ENCODE measurements at regions not wholly inside any gene's neighbourhood (a gene's known extent, or its start where the extent isn't known, plus 50 kb on each side); places are given as distances from the start of the nearest gene placed in this dataset.

- TF ChIP-seq ZNF26 (tag by site-specific recombination; IDR thresholded peaks at IDR 0.05) (no peak), ZFHX2 (tag by site-specific recombination; conservative IDR thresholded peaks at IDR 0.05) (no peak), HOXD13 (CRISPR knock-in tag; IDR thresholded peaks at IDR 0.05; ENCODE audit: borderline replicate concordance) (no peak), ZSCAN5A (tag by site-specific recombination; IDR thresholded peaks at IDR 0.05) (no peak), ZSCAN16 (tag by site-specific recombination; IDR thresholded peaks at IDR 0.05) (no peak), ZNF654 (tag by site-specific recombination; IDR thresholded peaks at IDR 0.05; ENCODE audit: low read depth) (no peak), KLF10 (tag by site-specific recombination; IDR thresholded peaks at IDR 0.05) (no peak)
Measured at GRCh38 chr1:166552706-166553105, 286.6 kb upstream of the POGK start (continued).

GRCh38 chr1:166570954-166571353 lies 268.3 kb upstream of the POGK start:
- no peak for TF ChIP-seq ZNF26 (tag by site-specific recombination; IDR thresholded peaks at IDR 0.05)
- TF ChIP-seq PRDM2 (tag by site-specific recombination; IDR thresholded peaks at IDR 0.05; ENCODE audit: borderline replicate concordance), result no peak
- CTCF ChIA-PET, result no interaction called here

GRCh38 chr1:166573199-166573598 lies 266.1 kb upstream of the POGK start:
- ChIA-PET POLR2A (no interaction called here), CTCF (no interaction called here)
- Histone ChIP-seq H3K27ac (ENCODE audit: extremely low read depth, low read depth, low read length) (no peak overlapping the region), H3K4me3 (ENCODE audit: low read depth, low read length) (no peak overlapping the region), H3K4me1 (ENCODE audit: control insufficient read depth, insufficient read depth, low read length) (no peaks in the 10 kb centered on the region), H3K9me3 (ENCODE audit: control insufficient read depth, insufficient read depth, low read depth, low read length) (no peaks in the 10 kb centered on the region), H3K36me3 (ENCODE audit: control insufficient read depth in 2 of 2, insufficient read depth in 1 of 2, low read length in 2 of 2) (no peaks in the 10 kb centered on the region)
- TF ChIP-seq ZNF433 (tag by site-specific recombination; IDR thresholded peaks at IDR 0.05; ENCODE audit: low read depth) (no peak), KLF8 (tag by site-specific recombination; IDR thresholded peaks at IDR 0.05) (no peak), ZNF677 (tag by site-specific recombination; IDR thresholded peaks at IDR 0.05) (no peak), SP3 (tag by site-specific recombination; IDR thresholded peaks at IDR 0.05) (no peak), ZNF10 (tag by site-specific recombination; IDR thresholded peaks at IDR 0.05) (no peak), ZNF155 (tag by site-specific recombination; IDR thresholded peaks at IDR 0.05) (no peak), ZNF211 (tag by site-specific recombination; IDR thresholded peaks at IDR 0.05; ENCODE audit: low read depth) (no peak), SP7 (tag by site-specific recombination; IDR thresholded peaks at IDR 0.05) (no peak), ZNF23 (tag by site-specific recombination; IDR thresholded peaks at IDR 0.05; ENCODE audit: borderline replicate concordance) (no peak), SALL2 (tag by site-specific recombination; IDR thresholded peaks at IDR 0.05; ENCODE audit: borderline replicate concordance) (no peak), ZNF473 (tag by site-specific recombination; IDR thresholded peaks at IDR 0.05) (no peak), ZNF148 (tag by site-specific recombination; IDR thresholded peaks at IDR 0.05; ENCODE audit: borderline replicate concordance) (no peak), FEZF1 (tag by site-specific recombination; IDR thresholded peaks at IDR 0.05) (no peak), ZNF335 (tag by site-specific recombination; conservative IDR thresholded peaks at IDR 0.05) (no peak)

More at GRCh38 chr1:166570954-166571353, 268.3 kb upstream of the POGK start:
- no peaks in the 10 kb centered on the region for H3K36me3 ChIP-seq (ENCODE audit: control insufficient read depth in 2 of 2, insufficient read depth in 1 of 2, low read length in 2 of 2)
- no peaks in the 10 kb centered on the region for H3K4me1 ChIP-seq (ENCODE audit: control insufficient read depth, insufficient read depth, low read length)
- no peak overlapping the region for H3K27ac ChIP-seq (ENCODE audit: extremely low read depth, low read depth, low read length)
- POLR2A ChIA-PET, result no interaction called here
- H3K9me3 ChIP-seq (ENCODE audit: control insufficient read depth, insufficient read depth, low read depth, low read length), result no peaks in the 10 kb centered on the region
- H3K4me3 ChIP-seq (ENCODE audit: low read depth, low read length), result no peak overlapping the region
